GM23338 (cell line): ENCODE measurements at regions not wholly inside any gene's neighbourhood (a gene's known extent, or its start where the extent isn't known, plus 50 kb on each side); places are given as distances from the start of the nearest gene placed in this dataset.

ENCODE experiments used
- ATAC-seq: fragments of 200-7000 bp; cut with Tn5 transposase; 3 replicates; pipeline ENCODE4 v1.9.1; 2020
- DNase-seq: peaks from one replicate; pipeline ENCODE4 v3.0.0-alpha.2; 2015; ENCODE audit warnings: low spot score
- H2AFZ ChIP-seq: fragments of 200-600 bp; sonication (generic); 2 replicates; pipeline ENCODE4 v1.8.0; 2016; ENCODE audit warnings: antibody characterized with exemption, mild to moderate bottlenecking, moderate library complexity
- H3F3A ChIP-seq: fragments of 200-600 bp; sonication (generic); replicated peaks from 2 replicates; pipeline ENCODE4 v1.8.0; 2017; ENCODE audit warnings: antibody characterized with exemption, mixed run types, low read depth
- H3K27ac ChIP-seq: fragments of 200-600 bp; sonication (generic); 2 replicates; pipeline ENCODE4 v1.6.1; 2016; ENCODE audit warnings: low read depth
- H3K27me3 ChIP-seq: fragments of 200-600 bp; sonication (generic); 2 replicates; pipeline ENCODE4 v1.8.0; 2016; ENCODE audit warnings: mild to moderate bottlenecking, mixed run types, moderate library complexity; ENCODE audit not compliant: insufficient read depth
- H3K36me3 ChIP-seq: fragments of 200-600 bp; sonication (generic); 2 replicates; pipeline ENCODE4 v1.8.0; 2016; ENCODE audit warnings: mild to moderate bottlenecking; ENCODE audit not compliant: insufficient read depth
- H3K4me1 ChIP-seq: fragments of 200-600 bp; sonication (generic); 2 replicates; pipeline ENCODE4 v1.8.0; 2016; ENCODE audit warnings: mild to moderate bottlenecking, moderate library complexity; ENCODE audit not compliant: insufficient read depth
- H3K4me2 ChIP-seq: fragments of 200-600 bp; sonication (generic); 2 replicates; pipeline ENCODE4 v1.7.1; 2017; ENCODE audit warnings: mixed run types
- H3K4me3 ChIP-seq: fragments of 200-600 bp; sonication (generic); 2 replicates; pipeline ENCODE4 v1.6.1; 2016; ENCODE audit warnings: mixed run types
- H3K79me2 ChIP-seq: fragments of 200-600 bp; sonication (generic); replicated peaks from 2 replicates; pipeline ENCODE4 v1.8.0; 2017; ENCODE audit warnings: mild to moderate bottlenecking; ENCODE audit not compliant: insufficient read depth
- H3K9me2 ChIP-seq: fragments of 200-600 bp; sonication (generic); 2 replicates; pipeline ENCODE4 v1.8.0; 2017; ENCODE audit not compliant: insufficient read depth
- H4K20me1 ChIP-seq: fragments of 200-600 bp; sonication (generic); replicated peaks from 2 replicates; pipeline ENCODE4 v1.8.0; 2017; ENCODE audit warnings: mild to moderate bottlenecking; ENCODE audit not compliant: insufficient read depth
- H3K27ac Mint-ChIP-seq: 2 replicates; pipeline ENCODE4 v1.8.0; 2020; ENCODE audit warnings: inconsistent platforms, mild to moderate bottlenecking, moderate library complexity, mixed read lengths
- H3K27me3 Mint-ChIP-seq: 3 replicates; pipeline ENCODE4 v1.8.0; 2022; ENCODE audit warnings: low read depth, mild to moderate bottlenecking, moderate library complexity, mixed read lengths, inconsistent platforms; ENCODE audit not compliant: insufficient read depth, poor library complexity
- H3K36me3 Mint-ChIP-seq: 3 replicates; pipeline ENCODE4 v1.8.0; 2021; ENCODE audit warnings: low read depth, mild to moderate bottlenecking, inconsistent platforms, moderate library complexity, mixed read lengths
- H3K4me1 Mint-ChIP-seq: 3 replicates; pipeline ENCODE4 v1.8.0; 2020; ENCODE audit warnings: mild to moderate bottlenecking, inconsistent platforms, mixed read lengths
- H3K4me3 Mint-ChIP-seq: 3 replicates; pipeline ENCODE4 v1.8.0; 2021; ENCODE audit warnings: moderate library complexity, mild to moderate bottlenecking, inconsistent platforms, mixed read lengths
- H3K9me3 Mint-ChIP-seq: 3 replicates; pipeline ENCODE4 v1.8.0; 2020; ENCODE audit warnings: moderate library complexity, mild to moderate bottlenecking, inconsistent platforms, mixed read lengths
- CREB1 ChIP-seq: fragments of 250-450 bp; sonication (Bioruptor Pico); IDR thresholded peaks from 2 replicates; pipeline ENCODE4 v1.5.0; 2020; ENCODE audit warnings: low read depth, mild to moderate bottlenecking, moderate library complexity
- CTCF ChIP-seq, 2 experiments: fragments of 200-600 bp in 1 of 2; sonication (generic) in 1 of 2; conservative IDR thresholded peaks; 2 replicates each; pipeline versions ENCODE4 v1.5.1 to v1.6.1; 2016 to 2017; ENCODE audit warnings: antibody characterized with exemption in 2 of 2, low read depth in 2 of 2, mild to moderate bottlenecking in 2 of 2, moderate library complexity in 1 of 2
- EZH2 ChIP-seq: fragments of 200-600 bp; sonication (generic); IDR thresholded peaks from one replicate; pipeline ENCODE4 v1.8.0; 2017; ENCODE audit warnings: antibody characterized with exemption, mild to moderate bottlenecking, low read depth; ENCODE audit not compliant: unreplicated experiment
- EZH2phosphoT487 ChIP-seq: fragments of 200-600 bp; sonication (generic); IDR thresholded peaks from one replicate; pipeline ENCODE4 v1.8.1; 2018; ENCODE audit warnings: antibody characterized with exemption; ENCODE audit not compliant: unreplicated experiment
- JUNB ChIP-seq: IDR thresholded peaks from one replicate; pipeline ENCODE4 v1.6.1; 2016; ENCODE audit warnings: antibody characterized with exemption; ENCODE audit not compliant: unreplicated experiment
- POLR2AphosphoS5 ChIP-seq: IDR thresholded peaks from 2 replicates; pipeline ENCODE4 v1.6.1; 2016; ENCODE audit warnings: antibody characterized with exemption, low read depth
- REST ChIP-seq: IDR thresholded peaks from one replicate; pipeline ENCODE4 v1.6.1; 2018; ENCODE audit warnings: antibody characterized with exemption; ENCODE audit not compliant: unreplicated experiment
- STAT1 ChIP-seq: IDR thresholded peaks from one replicate; pipeline ENCODE4 v1.6.1; 2016; ENCODE audit warnings: antibody characterized with exemption; ENCODE audit not compliant: unreplicated experiment
- ZNF114 ChIP-seq: fragments of 250-450 bp; sonication (Bioruptor Pico); IDR thresholded peaks from 2 replicates; pipeline ENCODE4 v1.5.0; 2020; ENCODE audit warnings: mild to moderate bottlenecking, moderate library complexity
- ZNF331 ChIP-seq: fragments of 250-450 bp; sonication (Bioruptor Pico); IDR thresholded peaks from 2 replicates; pipeline ENCODE4 v1.5.0; 2020; ENCODE audit warnings: low read depth, mild to moderate bottlenecking, moderate library complexity
- TF ChIP-seq, protein P1 (sequence below): IDR thresholded peaks from 2 replicates; pipeline ENCODE4 v1.6.1; 2016; ENCODE audit warnings: antibody characterized with exemption
- TF ChIP-seq, protein P2 (sequence below): fragments of 250-450 bp; sonication (Bioruptor Pico); IDR thresholded peaks from 2 replicates; pipeline ENCODE4 v1.5.0; 2020; ENCODE audit warnings: mild to moderate bottlenecking, moderate library complexity

DNA sequence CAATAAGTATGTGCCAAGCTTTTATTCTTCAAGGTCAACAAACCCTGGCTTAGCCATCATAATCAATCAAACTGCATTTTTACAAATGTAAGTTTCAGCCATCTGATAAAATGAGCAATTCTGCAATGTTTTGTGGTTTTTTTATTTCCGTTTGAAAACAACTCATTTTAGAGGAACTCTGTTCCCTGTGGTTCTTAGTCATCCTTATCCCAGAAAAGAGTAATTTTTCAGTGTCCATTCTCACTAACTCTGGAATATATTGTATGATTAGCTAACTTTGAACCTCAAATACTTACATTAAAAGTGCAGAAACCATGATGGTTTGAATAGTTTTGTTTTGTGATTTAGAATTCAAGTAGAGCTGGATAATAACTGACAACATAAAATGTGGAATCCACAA lies 87.6 kb downstream of the IRS2 start:
- Histone ChIP-seq H3K4me3 (no peak overlapping the region), H2AFZ (no peak overlapping the region), H3K27ac (no peak overlapping the region), H4K20me1 (no peaks in the 10 kb centered on the region), H3K36me3 (no peaks in the 10 kb centered on the region), H3F3A (no peaks in the 10 kb centered on the region), H3K4me1 (no peaks in the 10 kb centered on the region), H3K9me2 (peaks cover 5% of the 10 kb centered on the region; the same call in 1 of the 2 replicates), H3K27me3 (no peaks in the 10 kb centered on the region), H3K4me2 (no peak overlapping the region), H3K79me2 (no peaks in the 10 kb centered on the region)
- ATAC-seq, result no peak
- H3K9me3 Mint-ChIP-seq, result no peaks in the 10 kb centered on the region; the same call in 2 of the 3 replicates
- H3K27me3 Mint-ChIP-seq, result no peaks in the 10 kb centered on the region
- no peak overlapping the region for H3K4me3 Mint-ChIP-seq
- H3K4me1 Mint-ChIP-seq, result 0 out of 3 replicates have a peak, but pooled peaks cover 2% of the 10 kb centered on the region
- DNase-seq, result no peak
- 0 out of 3 replicates have a peak, but pooled peaks cover under 1% of the 10 kb centered on the region for H3K36me3 Mint-ChIP-seq
- no peak for TF ChIP-seq EZH2
- no peak for TF ChIP-seq POLR2AphosphoS5
- TF ChIP-seq CREB1 (CRISPR knock-in tag), result no peak
- no peak for TF ChIP-seq ZNF331 (CRISPR knock-in tag)
- no peak for TF ChIP-seq ZNF114
- no peak for TF ChIP-seq CTCF (conservative IDR thresholded peaks at IDR 0.05; ENCODE audit: low read depth in 2 of 2)
- TF ChIP-seq, protein P1, sequence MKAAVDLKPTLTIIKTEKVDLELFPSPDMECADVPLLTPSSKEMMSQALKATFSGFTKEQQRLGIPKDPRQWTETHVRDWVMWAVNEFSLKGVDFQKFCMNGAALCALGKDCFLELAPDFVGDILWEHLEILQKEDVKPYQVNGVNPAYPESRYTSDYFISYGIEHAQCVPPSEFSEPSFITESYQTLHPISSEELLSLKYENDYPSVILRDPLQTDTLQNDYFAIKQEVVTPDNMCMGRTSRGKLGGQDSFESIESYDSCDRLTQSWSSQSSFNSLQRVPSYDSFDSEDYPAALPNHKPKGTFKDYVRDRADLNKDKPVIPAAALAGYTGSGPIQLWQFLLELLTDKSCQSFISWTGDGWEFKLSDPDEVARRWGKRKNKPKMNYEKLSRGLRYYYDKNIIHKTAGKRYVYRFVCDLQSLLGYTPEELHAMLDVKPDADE, result no peak
- TF ChIP-seq REST, result no peak
- TF ChIP-seq JUNB, result no peak
- no peak for TF ChIP-seq EZH2phosphoT487
- TF ChIP-seq STAT1, result no peak
- TF ChIP-seq, protein P2, sequence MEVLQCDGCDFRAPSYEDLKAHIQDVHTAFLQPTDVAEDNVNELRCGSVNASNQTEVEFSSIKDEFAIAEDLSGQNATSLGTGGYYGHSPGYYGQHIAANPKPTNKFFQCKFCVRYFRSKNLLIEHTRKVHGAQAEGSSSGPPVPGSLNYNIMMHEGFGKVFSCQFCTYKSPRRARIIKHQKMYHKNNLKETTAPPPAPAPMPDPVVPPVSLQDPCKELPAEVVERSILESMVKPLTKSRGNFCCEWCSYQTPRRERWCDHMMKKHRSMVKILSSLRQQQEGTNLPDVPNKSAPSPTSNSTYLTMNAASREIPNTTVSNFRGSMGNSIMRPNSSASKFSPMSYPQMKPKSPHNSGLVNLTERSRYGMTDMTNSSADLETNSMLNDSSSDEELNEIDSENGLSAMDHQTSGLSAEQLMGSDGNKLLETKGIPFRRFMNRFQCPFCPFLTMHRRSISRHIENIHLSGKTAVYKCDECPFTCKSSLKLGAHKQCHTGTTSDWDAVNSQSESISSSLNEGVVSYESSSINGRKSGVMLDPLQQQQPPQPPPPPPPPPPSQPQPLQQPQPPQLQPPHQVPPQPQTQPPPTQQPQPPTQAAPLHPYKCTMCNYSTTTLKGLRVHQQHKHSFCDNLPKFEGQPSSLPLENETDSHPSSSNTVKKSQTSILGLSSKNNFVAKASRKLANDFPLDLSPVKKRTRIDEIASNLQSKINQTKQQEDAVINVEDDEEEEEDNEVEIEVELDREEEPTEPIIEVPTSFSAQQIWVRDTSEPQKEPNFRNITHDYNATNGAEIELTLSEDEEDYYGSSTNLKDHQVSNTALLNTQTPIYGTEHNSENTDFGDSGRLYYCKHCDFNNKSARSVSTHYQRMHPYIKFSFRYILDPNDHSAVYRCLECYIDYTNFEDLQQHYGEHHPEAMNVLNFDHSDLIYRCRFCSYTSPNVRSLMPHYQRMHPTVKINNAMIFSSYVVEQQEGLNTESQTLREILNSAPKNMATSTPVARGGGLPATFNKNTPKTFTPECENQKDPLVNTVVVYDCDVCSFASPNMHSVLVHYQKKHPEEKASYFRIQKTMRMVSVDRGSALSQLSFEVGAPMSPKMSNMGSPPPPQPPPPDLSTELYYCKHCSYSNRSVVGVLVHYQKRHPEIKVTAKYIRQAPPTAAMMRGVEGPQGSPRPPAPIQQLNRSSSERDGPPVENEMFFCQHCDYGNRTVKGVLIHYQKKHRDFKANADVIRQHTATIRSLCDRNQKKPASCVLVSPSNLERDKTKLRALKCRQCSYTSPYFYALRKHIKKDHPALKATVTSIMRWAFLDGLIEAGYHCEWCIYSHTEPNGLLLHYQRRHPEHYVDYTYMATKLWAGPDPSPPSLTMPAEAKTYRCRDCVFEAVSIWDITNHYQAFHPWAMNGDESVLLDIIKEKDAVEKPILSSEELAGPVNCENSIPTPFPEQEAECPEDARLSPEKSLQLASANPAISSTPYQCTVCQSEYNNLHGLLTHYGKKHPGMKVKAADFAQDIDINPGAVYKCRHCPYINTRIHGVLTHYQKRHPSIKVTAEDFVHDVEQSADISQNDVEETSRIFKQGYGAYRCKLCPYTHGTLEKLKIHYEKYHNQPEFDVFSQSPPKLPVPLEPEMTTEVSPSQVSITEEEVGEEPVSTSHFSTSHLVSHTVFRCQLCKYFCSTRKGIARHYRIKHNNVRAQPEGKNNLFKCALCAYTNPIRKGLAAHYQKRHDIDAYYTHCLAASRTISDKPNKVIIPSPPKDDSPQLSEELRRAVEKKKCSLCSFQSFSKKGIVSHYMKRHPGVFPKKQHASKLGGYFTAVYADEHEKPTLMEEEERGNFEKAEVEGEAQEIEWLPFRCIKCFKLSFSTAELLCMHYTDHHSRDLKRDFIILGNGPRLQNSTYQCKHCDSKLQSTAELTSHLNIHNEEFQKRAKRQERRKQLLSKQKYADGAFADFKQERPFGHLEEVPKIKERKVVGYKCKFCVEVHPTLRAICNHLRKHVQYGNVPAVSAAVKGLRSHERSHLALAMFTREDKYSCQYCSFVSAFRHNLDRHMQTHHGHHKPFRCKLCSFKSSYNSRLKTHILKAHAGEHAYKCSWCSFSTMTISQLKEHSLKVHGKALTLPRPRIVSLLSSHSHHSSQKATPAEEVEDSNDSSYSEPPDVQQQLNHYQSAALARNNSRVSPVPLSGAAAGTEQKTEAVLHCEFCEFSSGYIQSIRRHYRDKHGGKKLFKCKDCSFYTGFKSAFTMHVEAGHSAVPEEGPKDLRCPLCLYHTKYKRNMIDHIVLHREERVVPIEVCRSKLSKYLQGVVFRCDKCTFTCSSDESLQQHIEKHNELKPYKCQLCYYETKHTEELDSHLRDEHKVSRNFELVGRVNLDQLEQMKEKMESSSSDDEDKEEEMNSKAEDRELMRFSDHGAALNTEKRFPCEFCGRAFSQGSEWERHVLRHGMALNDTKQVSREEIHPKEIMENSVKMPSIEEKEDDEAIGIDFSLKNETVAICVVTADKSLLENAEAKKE (CRISPR knock-in tag), result no peak
- no peak overlapping the region for H3K27ac Mint-ChIP-seq
